ENCODE measurements at regions not wholly inside any gene's neighbourhood (a gene's known extent, or its start where the extent isn't known, plus 50 kb on each side); places are given as distances from the start of the nearest gene placed in this dataset.

DNA sequence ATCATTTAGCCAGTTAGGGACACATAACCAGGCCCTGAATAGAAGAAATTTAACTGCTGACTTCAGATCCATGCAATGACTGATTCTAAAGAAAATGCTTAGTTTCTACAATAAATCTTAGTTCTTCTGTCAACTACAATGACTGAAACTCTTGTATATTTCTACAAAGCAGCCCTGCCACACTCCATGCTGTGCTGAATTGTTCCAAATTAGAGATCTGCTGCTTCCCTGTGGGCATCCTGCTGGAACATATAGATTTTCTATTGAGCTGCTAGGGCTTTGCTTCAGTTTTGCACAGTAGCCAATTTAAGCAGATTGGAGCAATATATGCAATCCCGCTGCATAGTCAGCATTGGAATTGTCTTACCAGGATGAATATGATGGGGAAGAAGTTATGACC is 312.8 kb upstream of the SMIM31 start:
- TF ChIP-seq, protein P1, sequence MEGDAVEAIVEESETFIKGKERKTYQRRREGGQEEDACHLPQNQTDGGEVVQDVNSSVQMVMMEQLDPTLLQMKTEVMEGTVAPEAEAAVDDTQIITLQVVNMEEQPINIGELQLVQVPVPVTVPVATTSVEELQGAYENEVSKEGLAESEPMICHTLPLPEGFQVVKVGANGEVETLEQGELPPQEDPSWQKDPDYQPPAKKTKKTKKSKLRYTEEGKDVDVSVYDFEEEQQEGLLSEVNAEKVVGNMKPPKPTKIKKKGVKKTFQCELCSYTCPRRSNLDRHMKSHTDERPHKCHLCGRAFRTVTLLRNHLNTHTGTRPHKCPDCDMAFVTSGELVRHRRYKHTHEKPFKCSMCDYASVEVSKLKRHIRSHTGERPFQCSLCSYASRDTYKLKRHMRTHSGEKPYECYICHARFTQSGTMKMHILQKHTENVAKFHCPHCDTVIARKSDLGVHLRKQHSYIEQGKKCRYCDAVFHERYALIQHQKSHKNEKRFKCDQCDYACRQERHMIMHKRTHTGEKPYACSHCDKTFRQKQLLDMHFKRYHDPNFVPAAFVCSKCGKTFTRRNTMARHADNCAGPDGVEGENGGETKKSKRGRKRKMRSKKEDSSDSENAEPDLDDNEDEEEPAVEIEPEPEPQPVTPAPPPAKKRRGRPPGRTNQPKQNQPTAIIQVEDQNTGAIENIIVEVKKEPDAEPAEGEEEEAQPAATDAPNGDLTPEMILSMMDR (IDR thresholded peaks at IDR 0.05) = no peak
- TF ChIP-seq POLR2A (IDR thresholded peaks at IDR 0.05) = no peak
